ENCODE measurements at regions not wholly inside any gene's neighbourhood (a gene's known extent, or its start where the extent isn't known, plus 50 kb on each side); places are given as distances from the start of the nearest gene placed in this dataset.
A peak's percentile ranks its signal among the peaks of the same experiment; 100 is the strongest.
"Not testable (repeated sequence)": the region's sequence is repeated elsewhere in the genome, so short reads cannot be mapped to it uniquely, and the experiment has no call there.

DNA sequence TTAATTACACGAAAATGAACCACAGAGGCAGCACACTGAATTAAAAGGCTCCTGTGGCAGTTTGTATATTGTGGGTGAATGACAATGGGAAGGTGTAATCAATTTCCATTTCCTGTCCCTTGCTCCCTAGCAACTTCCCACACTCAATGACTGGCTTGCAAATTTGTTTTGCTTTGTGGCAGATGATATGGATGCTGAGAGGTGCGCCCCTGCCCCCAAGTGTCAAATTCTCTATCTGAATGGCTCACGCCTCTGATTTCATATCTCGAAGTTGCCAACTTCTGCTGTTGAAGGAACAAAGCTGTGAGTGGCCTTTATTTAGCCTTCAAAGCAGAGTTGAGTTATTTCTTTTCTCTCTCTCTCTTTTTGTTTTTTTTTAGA lies 86.0 kb downstream of the FOXD2 start:
- DNase-seq = peak; percentile 23

DNA sequence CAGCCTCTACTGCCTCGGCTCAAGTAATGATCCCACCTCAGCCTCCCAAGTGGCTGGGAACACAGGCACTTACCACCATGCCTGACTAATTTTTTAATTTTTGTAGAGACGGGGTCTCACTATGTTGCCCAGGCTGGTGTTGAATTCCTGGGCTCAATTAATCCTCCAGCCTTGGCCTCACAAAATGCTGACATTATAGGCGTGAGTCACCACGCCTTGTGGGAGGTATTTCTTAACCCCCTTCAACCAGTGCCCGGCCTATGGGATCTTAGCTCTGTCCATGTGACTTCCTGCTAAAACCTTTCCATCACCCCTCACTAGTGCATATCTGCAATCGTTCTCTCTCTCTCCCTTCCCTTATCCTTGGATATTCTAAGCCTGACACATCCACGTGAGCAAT lies 86.4 kb downstream of the FOXD2 start:
- DNase-seq = no peak

GRCh38 chr1:47527653-47528272 lies 89.9 kb downstream of the FOXD2 start:
- peak; percentile 61 for DNase-seq

- peak; percentile 39 for DNase-seq
These were observed 91.8 kb downstream of the FOXD2 start for GRCh38 chr1:47529520-47530098.

DNA sequence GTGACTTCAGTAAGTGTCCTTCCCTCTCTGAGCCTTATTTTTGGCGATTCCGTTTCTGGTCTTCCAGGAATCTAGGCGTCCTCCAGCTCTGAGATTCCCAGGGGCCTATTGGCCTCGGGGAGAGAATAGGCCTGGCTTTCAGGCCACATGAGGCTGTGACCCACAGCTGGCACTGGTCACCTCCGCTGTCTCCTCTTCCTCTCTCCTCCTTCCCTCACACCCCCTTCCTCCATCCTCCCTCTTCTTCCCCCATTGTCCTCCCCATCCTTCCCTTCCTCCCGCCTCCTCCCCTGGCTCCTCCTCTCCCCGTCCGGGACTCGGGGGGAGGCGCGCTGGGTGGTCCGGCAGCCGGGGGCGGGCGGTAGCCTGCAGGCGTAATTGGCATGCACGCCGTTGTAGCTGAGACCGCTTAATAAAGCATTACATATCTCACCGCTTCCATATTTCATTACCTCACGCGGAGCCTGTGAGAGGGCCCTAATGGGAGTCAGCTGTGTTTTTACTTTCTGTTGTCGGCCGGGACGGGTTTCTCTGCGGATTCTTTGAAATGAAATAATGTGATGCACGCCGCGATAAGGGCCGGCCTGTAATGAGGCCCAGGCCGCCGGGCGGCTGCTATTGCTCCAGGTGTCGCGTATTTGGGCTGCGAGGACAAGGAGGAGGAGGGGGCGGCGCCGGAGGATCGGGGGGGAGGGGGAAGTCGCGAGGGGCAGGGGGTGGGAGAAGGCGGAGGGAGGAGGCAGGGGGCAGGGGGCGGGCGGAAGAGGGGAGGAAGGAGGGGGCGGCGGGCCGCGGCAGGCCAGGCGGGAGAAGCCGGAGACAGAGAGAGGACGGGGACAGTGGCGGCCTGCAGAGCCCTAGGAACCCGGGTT lies 95.3 kb downstream of the FOXD2 start:
- peak; percentile 72 for DNase-seq

- no peak for DNase-seq
These were observed 96.0 kb downstream of the FOXD2 start for GRCh38 chr1:47533793-47534328.

GRCh38 chr1:47534436-47534835 lies 96.6 kb downstream of the FOXD2 start:
- DNase-seq = no peak

DNA sequence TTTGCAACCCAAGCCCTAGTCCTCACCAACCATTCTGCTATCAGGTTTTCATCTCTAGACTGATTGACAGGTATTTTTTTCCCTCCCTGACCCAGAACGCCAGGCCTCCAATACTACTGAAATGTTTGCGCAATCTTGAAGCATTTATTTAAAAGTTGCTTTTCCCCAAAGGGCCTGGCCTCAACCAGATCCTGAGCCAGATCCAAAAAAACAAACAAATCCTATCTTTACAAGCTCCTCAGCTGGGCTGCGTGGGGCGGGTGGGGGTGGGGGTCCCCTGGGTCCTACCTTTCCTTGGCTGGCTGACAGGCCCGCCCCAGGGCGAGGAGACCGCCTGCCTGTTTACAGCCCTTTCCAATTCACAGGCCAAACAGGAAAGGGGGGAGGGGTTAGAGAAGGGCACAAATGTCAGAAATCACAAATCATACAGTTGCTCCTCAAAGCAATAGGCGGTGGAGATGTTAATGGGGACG lies 98.8 kb downstream of the FOXD2 start:
- no peak for DNase-seq

DNA sequence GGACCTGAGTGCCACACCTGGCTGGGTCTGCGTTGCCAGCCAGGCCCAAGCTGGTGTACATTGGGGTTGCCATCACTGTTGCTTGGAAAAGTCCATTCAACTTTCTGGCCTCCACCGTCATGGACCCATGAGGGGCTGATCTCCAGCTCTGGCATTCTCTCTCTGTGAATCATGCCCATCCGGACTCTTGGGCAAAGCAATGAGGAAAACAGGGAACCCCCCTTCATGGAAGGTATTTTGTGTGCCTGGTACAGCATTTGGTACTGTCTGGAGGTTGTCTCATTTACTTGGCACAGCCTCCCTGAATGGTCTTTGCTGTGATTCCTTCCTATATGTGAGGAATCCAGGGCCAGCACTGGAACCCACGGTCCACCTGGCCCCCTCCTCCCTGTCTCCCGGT lies 99.4 kb downstream of the FOXD2 start:
- DNase-seq = no peak

- DNase-seq = no peak
These were observed 100.1 kb downstream of the FOXD2 start for GRCh38 chr1:47537966-47538365.

DNA sequence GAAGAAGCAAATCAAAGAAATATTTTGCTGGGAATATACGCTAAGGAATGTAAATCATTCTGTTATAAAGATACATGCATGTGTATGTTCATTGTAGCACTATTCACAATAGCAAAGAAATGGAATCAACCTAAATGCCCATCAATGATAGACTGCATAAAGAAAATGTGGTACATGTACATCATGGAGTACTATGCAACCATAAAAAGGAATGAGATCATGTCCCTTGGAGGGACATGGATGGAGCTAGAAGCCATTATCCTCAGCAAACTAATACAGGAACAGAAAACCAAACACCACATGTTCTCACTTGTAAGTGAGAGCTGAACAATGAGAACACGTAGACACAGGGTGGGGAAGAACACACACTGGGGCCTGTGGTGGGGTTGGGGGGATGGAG lies 100.7 kb downstream of the FOXD2 start:
- not testable (repeated sequence) for DNase-seq

- DNase-seq = not testable (repeated sequence)
These were observed 103.9 kb downstream of the FOXD2 start for GRCh38 chr1:47541705-47542104.

- not testable (repeated sequence) for DNase-seq
These were observed 105.2 kb downstream of the FOXD2 start for GRCh38 chr1:47543089-47543488.

GRCh38 chr1:47545912-47546483 lies 108.2 kb downstream of the FOXD2 start:
- DNase-seq = no peak

GRCh38 chr1:47547753-47548573 lies 110.1 kb downstream of the FOXD2 start:
- DNase-seq = no peak

DNA sequence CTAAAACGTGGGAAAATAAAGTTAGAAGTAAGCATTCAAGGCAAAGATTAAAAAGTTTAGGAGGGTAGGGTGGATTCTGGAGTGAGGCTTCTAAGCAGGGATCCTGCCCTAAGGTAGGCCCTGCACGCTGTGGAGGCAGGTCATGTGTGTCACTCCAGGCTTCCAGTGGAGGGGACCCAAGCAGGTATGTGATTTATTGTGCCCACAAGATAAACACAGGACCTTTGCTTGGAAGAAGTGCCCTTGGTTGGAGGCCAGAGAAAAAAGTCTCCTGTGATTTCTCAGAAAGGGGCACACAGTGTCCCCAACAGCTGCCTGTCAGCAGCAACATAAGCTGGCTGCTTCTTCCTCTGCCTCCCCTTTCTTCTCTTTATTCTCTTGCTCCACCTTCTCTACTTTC lies 110.8 kb downstream of the FOXD2 start:
- DNase-seq = no peak

DNA sequence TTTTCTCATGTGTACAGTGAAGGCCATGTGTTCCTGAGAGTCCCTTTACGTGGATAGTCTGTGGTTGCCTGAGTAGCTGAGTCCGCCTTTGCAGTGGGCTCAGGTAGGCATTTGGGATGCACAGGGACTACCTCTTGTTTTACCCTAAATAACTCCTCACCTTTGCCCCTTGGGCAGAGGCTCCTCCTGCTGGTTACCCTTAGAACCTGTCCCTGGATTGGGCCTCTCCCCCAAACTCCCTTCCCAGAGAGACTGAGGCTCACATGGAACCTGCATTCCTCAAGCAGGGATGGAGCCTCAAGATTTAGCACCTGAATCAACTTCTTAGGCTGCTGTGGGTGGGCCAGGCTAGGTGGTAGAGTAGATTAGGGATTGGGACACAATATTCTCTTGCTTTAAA lies 111.7 kb downstream of the FOXD2 start:
- no peak for DNase-seq

GRCh38 chr1:47550929-47551328 lies 113.1 kb downstream of the FOXD2 start:
- no peak for DNase-seq

- DNase-seq = no peak
These were observed 114.2 kb downstream of the FOXD2 start for GRCh38 chr1:47551971-47552528.

DNA sequence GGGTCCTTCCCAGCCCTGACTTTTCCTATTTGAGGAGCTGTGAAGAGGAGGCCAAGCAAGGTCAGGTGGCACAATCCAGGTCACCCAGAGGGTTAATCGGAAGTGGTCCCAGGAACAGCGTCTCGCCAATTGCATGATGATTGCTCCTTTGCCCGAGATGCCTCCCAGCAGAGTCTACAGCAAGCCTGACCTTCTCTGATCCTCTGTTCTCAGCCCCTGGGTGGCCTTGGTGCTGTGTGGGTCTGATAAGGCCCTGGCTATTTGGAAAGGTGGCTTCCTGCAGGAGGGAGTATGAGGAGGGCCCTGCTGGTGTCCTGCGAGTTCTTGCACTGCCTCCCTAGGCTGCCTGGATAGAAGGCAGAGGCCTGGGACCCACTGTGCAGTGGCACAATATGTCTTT lies 116.2 kb downstream of the FOXD2 start:
- DNase-seq = no peak

DNA sequence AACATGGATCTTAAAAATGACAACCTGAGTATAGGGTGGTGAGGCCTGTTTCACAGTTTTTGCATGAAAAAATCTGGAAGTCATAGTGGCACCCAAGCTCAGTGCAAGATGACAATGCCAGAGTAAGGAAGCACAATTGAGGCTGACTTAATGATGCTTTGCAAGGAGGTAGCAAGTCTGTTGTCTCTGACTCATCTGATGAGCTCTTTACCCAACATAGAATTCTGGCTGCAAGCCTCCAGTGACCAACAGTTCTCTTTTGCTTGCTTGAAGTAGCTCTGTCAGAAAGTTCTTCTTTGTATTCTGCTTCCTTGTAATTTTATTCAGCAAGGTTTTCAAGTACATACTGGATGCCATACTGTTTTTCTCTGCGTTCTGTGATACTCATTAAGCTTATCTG lies 117.1 kb downstream of the FOXD2 start:
- DNase-seq = no peak

- DNase-seq = no peak
These were observed 117.5 kb downstream of the FOXD2 start for GRCh38 chr1:47555306-47555705.
